H9 (cell line): ENCODE measurements at regions not wholly inside any gene's neighbourhood (a gene's known extent, or its start where the extent isn't known, plus 50 kb on each side); places are given as distances from the start of the nearest gene placed in this dataset.

ENCODE experiments used
- DNase-seq: peaks from one replicate; pipeline ENCODE4 v3.0.0-alpha.2; 2017
- H2AFZ ChIP-seq: one replicate; pipeline ENCODE4 v1.6.1; 2013; ENCODE audit warnings: mild to moderate bottlenecking, low read length, control low read depth, moderate library complexity
- H2AK5ac ChIP-seq: 2 replicates; pipeline ENCODE4 v1.6.1; 2013; ENCODE audit warnings: low read length, control low read depth, mixed read lengths; ENCODE audit not compliant: insufficient read length
- H2BK120ac ChIP-seq: one replicate; pipeline ENCODE4 v1.6.1; 2013; ENCODE audit warnings: low read depth, mild to moderate bottlenecking, low read length, control low read depth, inconsistent platforms; ENCODE audit not compliant: poor library complexity, severe bottlenecking
- H2BK12ac ChIP-seq: 2 replicates; pipeline ENCODE4 v1.6.1; 2013; ENCODE audit warnings: low read length, control low read depth, mixed read lengths, low read depth; ENCODE audit not compliant: insufficient read length
- H2BK15ac ChIP-seq: 2 replicates; pipeline ENCODE4 v1.6.1; 2013; ENCODE audit warnings: low read depth, low read length, control low read depth
- H2BK20ac ChIP-seq: one replicate; pipeline ENCODE4 v1.6.1; 2013; ENCODE audit warnings: low read depth, mild to moderate bottlenecking, low read length, control low read depth, inconsistent platforms; ENCODE audit not compliant: poor library complexity, severe bottlenecking
- H2BK5ac ChIP-seq: 2 replicates; pipeline ENCODE4 v1.6.1; 2013; ENCODE audit warnings: low read length, control low read depth, mixed read lengths; ENCODE audit not compliant: insufficient read length
- H3K14ac ChIP-seq: 2 replicates; pipeline ENCODE4 v1.6.1; 2013; ENCODE audit warnings: low read length, control low read depth; ENCODE audit not compliant: insufficient read depth
- H3K18ac ChIP-seq: 2 replicates; pipeline ENCODE4 v1.6.1; 2013; ENCODE audit warnings: low read depth, mild to moderate bottlenecking, mixed read lengths, low read length, control low read depth; ENCODE audit not compliant: insufficient read length
- H3K23ac ChIP-seq: 2 replicates; pipeline ENCODE4 v1.6.1; 2013; ENCODE audit warnings: low read length, control low read depth, mixed read lengths, low read depth; ENCODE audit not compliant: insufficient read length
- H3K23me2 ChIP-seq: 2 replicates; pipeline ENCODE4 v1.6.1; 2013; ENCODE audit warnings: low read depth, mild to moderate bottlenecking, mixed read lengths, low read length, control low read depth; ENCODE audit not compliant: insufficient read length, poor library complexity, severe bottlenecking
- H3K27ac ChIP-seq: 2 replicates; pipeline ENCODE4 v1.5.1; 2013; ENCODE audit warnings: low read length, control low read depth, mixed read lengths, low read depth; ENCODE audit not compliant: insufficient read length
- H3K27me3 ChIP-seq: 2 replicates; pipeline ENCODE4 v1.6.1; 2013; ENCODE audit warnings: low read length, control low read depth, inconsistent platforms; ENCODE audit not compliant: insufficient read depth
- H3K4ac ChIP-seq: 2 replicates; pipeline ENCODE4 v1.6.1; 2013; ENCODE audit warnings: low read depth, mild to moderate bottlenecking, control low read depth, inconsistent platforms, low read length, moderate library complexity
- H3K4me1 ChIP-seq: 2 replicates; pipeline ENCODE4 v1.6.1; 2013; ENCODE audit warnings: low read length, control low read depth, inconsistent platforms; ENCODE audit not compliant: insufficient read depth
- H3K4me2 ChIP-seq: 2 replicates; pipeline ENCODE4 v1.6.1; 2013; ENCODE audit warnings: low read length, control low read depth, mixed read lengths; ENCODE audit not compliant: insufficient read length, insufficient read depth
- H3K56ac ChIP-seq: 2 replicates; pipeline ENCODE4 v1.6.1; 2013; ENCODE audit warnings: low read depth, mild to moderate bottlenecking, mixed read lengths, low read length, control low read depth; ENCODE audit not compliant: insufficient read length
- H3K79me1 ChIP-seq: 2 replicates; pipeline ENCODE4 v1.6.1; 2013; ENCODE audit warnings: low read depth, mild to moderate bottlenecking, moderate library complexity, low read length, control low read depth, inconsistent platforms; ENCODE audit not compliant: insufficient read depth, poor library complexity, severe bottlenecking
- H3K79me2 ChIP-seq: 2 replicates; pipeline ENCODE4 v1.6.1; 2013; ENCODE audit warnings: low read length, control low read depth, inconsistent platforms; ENCODE audit not compliant: insufficient read depth
- H3K9ac ChIP-seq: 2 replicates; pipeline ENCODE4 v1.6.1; 2013; ENCODE audit warnings: low read length, control low read depth, mixed read lengths; ENCODE audit not compliant: insufficient read length; ENCODE audit errors: extremely low read depth
- H3K9me3 ChIP-seq: one replicate; pipeline ENCODE4 v1.6.1; 2013; ENCODE audit warnings: low read depth, low read length, inconsistent platforms; ENCODE audit not compliant: control insufficient read depth
- H3T11ph ChIP-seq: one replicate; pipeline ENCODE4 v1.6.1; 2013; ENCODE audit warnings: mild to moderate bottlenecking, low read length, control low read depth, inconsistent platforms
- H4K20me1 ChIP-seq: one replicate; pipeline ENCODE4 v1.6.1; 2013; ENCODE audit not compliant: control insufficient read depth, insufficient read length, insufficient read depth
- H4K5ac ChIP-seq: 2 replicates; pipeline ENCODE4 v1.6.1; 2013; ENCODE audit warnings: low read depth, mild to moderate bottlenecking, mixed read lengths, low read length, control low read depth; ENCODE audit not compliant: insufficient read length
- H4K8ac ChIP-seq: replicated peaks from 2 replicates; pipeline ENCODE4 v1.6.1; 2013; ENCODE audit warnings: low read length, control low read depth, mixed read lengths, low read depth; ENCODE audit not compliant: insufficient read length
- H4K91ac ChIP-seq: 2 replicates; pipeline ENCODE4 v1.6.1; 2013; ENCODE audit warnings: low read depth, mild to moderate bottlenecking, moderate library complexity, mixed read lengths, low read length, control low read depth; ENCODE audit not compliant: insufficient read length
- H3K27ac Mint-ChIP-seq, 3 experiments: 2 replicates in 2 of 3; 3 replicates in 1 of 3; pipeline ENCODE4 v1.8.0; 2020 to 2021; ENCODE audit warnings: mixed read lengths in 3 of 3, mild to moderate bottlenecking in 1 of 3, moderate library complexity in 1 of 3
- H3K27me3 Mint-ChIP-seq: 2 replicates; pipeline ENCODE4 v1.8.0; 2021; ENCODE audit warnings: low read depth, mild to moderate bottlenecking, moderate library complexity, mixed read lengths
- H3K36me3 Mint-ChIP-seq, 3 experiments: 2 replicates in 2 of 3; 3 replicates in 1 of 3; pipeline ENCODE4 v1.8.0; 2020 to 2021; ENCODE audit warnings: low read depth in 3 of 3, mixed read lengths in 3 of 3; ENCODE audit not compliant: insufficient read depth in 1 of 3
- H3K4me1 Mint-ChIP-seq, 2 experiments: 2 replicates each; pipeline ENCODE4 v1.8.0; 2020; ENCODE audit warnings: mixed read lengths in 2 of 2
- H3K4me3 Mint-ChIP-seq, 2 experiments: 2 replicates in 1 of 2; 3 replicates in 1 of 2; pipeline ENCODE4 v1.8.0; 2020 to 2021; ENCODE audit warnings: mild to moderate bottlenecking in 2 of 2, mixed read lengths in 2 of 2, moderate library complexity in 1 of 2
- H3K9me3 Mint-ChIP-seq, 2 experiments: 2 replicates in 1 of 2; 3 replicates in 1 of 2; pipeline ENCODE4 v1.8.0; 2020; ENCODE audit warnings: mild to moderate bottlenecking in 2 of 2, mixed read lengths in 2 of 2, moderate library complexity in 1 of 2
- CTCF ChIP-seq: fragments of 200-600 bp; sonication (generic); conservative IDR thresholded peaks from 3 replicates; pipeline ENCODE4 v1.8.0; 2021; ENCODE audit warnings: antibody characterized with exemption, mild to moderate bottlenecking

GRCh38 chr7:115221456-115221855 is 299.6 kb downstream of the MDFIC start:
- Histone ChIP-seq H3K23me2 (no peaks in the 10 kb centered on the region), H3K18ac (no peak overlapping the region), H2BK20ac (no peak overlapping the region), H4K91ac (no peak overlapping the region), H4K8ac (no peak overlapping the region), H4K5ac (no peak overlapping the region), H2BK12ac (no peak overlapping the region), H3K27me3 (peaks cover 39% of the 10 kb centered on the region), H3K79me2 (no peaks in the 10 kb centered on the region), H2BK120ac (no peak overlapping the region), H3T11ph (no peak overlapping the region), H4K20me1 (no peaks in the 10 kb centered on the region), H2AFZ (no peak overlapping the region), H3K56ac (no peak overlapping the region), H3K9ac (no peak overlapping the region), H3K14ac (no peak overlapping the region), H2BK5ac (no peak overlapping the region), H3K4ac (no peak overlapping the region), H3K27ac (no peak overlapping the region), H2AK5ac (no peak overlapping the region), H3K79me1 (no peaks in the 10 kb centered on the region), H3K4me1 (peaks cover 4% of the 10 kb centered on the region; the same call in 1 of the 2 replicates), H3K9me3 (no peaks in the 10 kb centered on the region), H3K4me2 (no peak overlapping the region), H2BK15ac (no peak overlapping the region), H3K23ac (no peak overlapping the region)
- H3K4me3 Mint-ChIP-seq, result no peak overlapping the region
- no peak overlapping the region for H3K27ac Mint-ChIP-seq
- H3K27me3 Mint-ChIP-seq, result peaks cover 96% of the 10 kb centered on the region
- DNase-seq, result no peak
- H3K4me1 Mint-ChIP-seq, result peaks cover 16 to 17% of the 10 kb centered on the region in 2 experiments
- no peak for TF ChIP-seq CTCF
- H3K36me3 Mint-ChIP-seq, result no peaks in the 10 kb centered on the region
- H3K9me3 Mint-ChIP-seq, result peaks cover 0 to 6% of the 10 kb centered on the region in 2 experiments; a peak in 1 of 5 replicates
